HEK293 (cell line): ENCODE measurements at regions not wholly inside any gene's neighbourhood (a gene's known extent, or its start where the extent isn't known, plus 50 kb on each side); places are given as distances from the start of the nearest gene placed in this dataset.
A peak's percentile ranks its signal among the peaks of the same experiment; 100 is the strongest.

Experiments
- CTCF ChIA-PET: fragments of 350-600 bp; formaldehyde crosslinking; extraction: SDS; loops from one replicate; lab custom pipeline; 2021; ENCODE audit warnings: antibody characterized with exemption; lab: Yijun Ruan, JAX
- POLR2A ChIA-PET: fragments of 300-600 bp; formaldehyde crosslinking; extraction: SDS; loops from one replicate; lab custom pipeline; 2020; ENCODE audit warnings: antibody characterized with exemption, inconsistent platforms; lab: Yijun Ruan, JAX
- H3K27ac ChIP-seq: fragments of 200-500 bp; sonication (Bioruptor generic); 2 replicates; pipeline ENCODE4 v1.5.1; 2014; ENCODE audit warnings: low read depth, low read length, control low read depth, inconsistent platforms; ENCODE audit errors: extremely low read depth
- H3K36me3 ChIP-seq, 2 experiments: fragments of 200-500 bp in 1 of 2; sonication (Bioruptor generic) in 1 of 2; 1 replicate in 1 of 2; 2 replicates in 1 of 2; pipeline ENCODE4 v1.5.1; 2014 to 2017; ENCODE audit warnings: inconsistent platforms in 2 of 2, low read length in 2 of 2; ENCODE audit not compliant: control insufficient read depth in 2 of 2, insufficient read depth in 1 of 2
- H3K4me1 ChIP-seq: fragments of 200-500 bp; sonication (Bioruptor generic); 2 replicates; pipeline ENCODE4 v1.5.1; 2014; ENCODE audit warnings: mild to moderate bottlenecking, low read length, inconsistent platforms; ENCODE audit not compliant: control insufficient read depth, insufficient read depth
- H3K4me3 ChIP-seq: 2 replicates; pipeline ENCODE4 v1.5.1; 2011; ENCODE audit warnings: low read depth, mild to moderate bottlenecking, control low read depth, low read length, moderate library complexity
- H3K9me3 ChIP-seq: fragments of 200-500 bp; sonication (Bioruptor generic); 2 replicates; pipeline ENCODE4 v1.5.1; 2014; ENCODE audit warnings: low read depth, low read length, inconsistent platforms; ENCODE audit not compliant: control insufficient read depth, insufficient read depth
- RBAK ChIP-seq: fragments of 450-650 bp; formaldehyde crosslinking; IDR thresholded peaks from 2 replicates; pipeline ENCODE4 v1.5.1; 2016; ENCODE audit warnings: missing biosample characterization, missing genetic modification characterization
- REPIN1 ChIP-seq: fragments of 450-650 bp; formaldehyde crosslinking; IDR thresholded peaks from 2 replicates; pipeline ENCODE4 v1.5.1; 2017; ENCODE audit warnings: missing biosample characterization, missing genetic modification characterization, low read depth
- ZNF146 ChIP-seq: fragments of 450-650 bp; formaldehyde crosslinking; IDR thresholded peaks from 2 replicates; pipeline ENCODE4 v1.5.1; 2016; ENCODE audit warnings: missing biosample characterization, missing genetic modification characterization
- ZNF174 ChIP-seq: fragments of 450-650 bp; formaldehyde crosslinking; IDR thresholded peaks from 2 replicates; pipeline ENCODE4 v1.5.0; 2017; ENCODE audit warnings: missing biosample characterization, mild to moderate bottlenecking, missing genetic modification characterization
- ZNF18 ChIP-seq: fragments of 450-650 bp; formaldehyde crosslinking; IDR thresholded peaks from 2 replicates; pipeline ENCODE4 v1.5.1; 2016; ENCODE audit warnings: missing biosample characterization, missing genetic modification characterization
- ZNF211 ChIP-seq: fragments of 450-650 bp; formaldehyde crosslinking; IDR thresholded peaks from 2 replicates; pipeline ENCODE4 v1.5.1; 2016; ENCODE audit warnings: low read depth, missing biosample characterization, missing genetic modification characterization
- ZNF280C ChIP-seq: fragments of 450-650 bp; formaldehyde crosslinking; IDR thresholded peaks from 2 replicates; pipeline ENCODE4 v1.5.1; 2016; ENCODE audit warnings: missing biosample characterization, missing genetic modification characterization
- ZNF324 ChIP-seq: fragments of 450-650 bp; formaldehyde crosslinking; IDR thresholded peaks from 2 replicates; pipeline ENCODE4 v1.5.1; 2016; ENCODE audit warnings: missing biosample characterization, missing genetic modification characterization
- ZNF362 ChIP-seq: fragments of 450-650 bp; formaldehyde crosslinking; IDR thresholded peaks from 2 replicates; pipeline ENCODE4 v1.5.1; 2016; ENCODE audit warnings: missing biosample characterization, missing genetic modification characterization
- ZNF449 ChIP-seq: fragments of 450-650 bp; formaldehyde crosslinking; IDR thresholded peaks from 2 replicates; pipeline ENCODE4 v1.5.1; 2017; ENCODE audit warnings: missing biosample characterization, mild to moderate bottlenecking, missing genetic modification characterization, moderate library complexity
- ZNF560 ChIP-seq: fragments of 450-650 bp; formaldehyde crosslinking; IDR thresholded peaks from 2 replicates; pipeline ENCODE4 v1.5.1; 2017; ENCODE audit warnings: missing biosample characterization, missing genetic modification characterization, borderline replicate concordance
- ZNF629 ChIP-seq: fragments of 450-650 bp; formaldehyde crosslinking; IDR thresholded peaks from 2 replicates; pipeline ENCODE4 v1.5.1; 2017; ENCODE audit warnings: missing biosample characterization, missing genetic modification characterization
- ZNF639 ChIP-seq: fragments of 450-650 bp; formaldehyde crosslinking; IDR thresholded peaks from 2 replicates; pipeline ENCODE4 v1.5.1; 2016; ENCODE audit warnings: missing biosample characterization, missing genetic modification characterization
- ZNF645 ChIP-seq: fragments of 450-650 bp; formaldehyde crosslinking; IDR thresholded peaks from 2 replicates; pipeline ENCODE4; 2016; ENCODE audit warnings: missing biosample characterization, missing genetic modification characterization
- ZNF777 ChIP-seq: fragments of 450-650 bp; formaldehyde crosslinking; IDR thresholded peaks from 2 replicates; pipeline ENCODE4 v1.5.1; 2017; ENCODE audit warnings: missing biosample characterization, missing genetic modification characterization, borderline replicate concordance
- ZNF830 ChIP-seq: fragments of 450-650 bp; IDR thresholded peaks from 2 replicates; pipeline ENCODE4 v1.5.0; 2018; ENCODE audit warnings: missing biosample characterization, missing genetic modification characterization, low read depth, mild to moderate bottlenecking, moderate library complexity
- ZSCAN16 ChIP-seq: fragments of 450-650 bp; formaldehyde crosslinking; IDR thresholded peaks from 2 replicates; pipeline ENCODE4 v1.5.1; 2016; ENCODE audit warnings: missing biosample characterization, missing genetic modification characterization
- ZSCAN4 ChIP-seq: fragments of 450-650 bp; formaldehyde crosslinking; IDR thresholded peaks from 2 replicates; pipeline ENCODE4 v1.5.1; 2017; ENCODE audit warnings: missing biosample characterization, missing genetic modification characterization

- POLR2A ChIA-PET = no interaction called here
- H3K36me3 ChIP-seq = no peaks in the 10 kb centered on the region
- TF ChIP-seq ZNF629 (tag by site-specific recombination) = no peak
- TF ChIP-seq ZNF324 (tag by site-specific recombination) = no peak
- no peak for TF ChIP-seq ZNF146 (tag by site-specific recombination)
- TF ChIP-seq ZNF211 (tag by site-specific recombination) = no peak
- no peak for TF ChIP-seq ZNF280C (tag by site-specific recombination)
- no peak for TF ChIP-seq ZNF645 (tag by site-specific recombination)
- TF ChIP-seq ZNF449 (tag by site-specific recombination) = no peak
- TF ChIP-seq ZNF174 (tag by site-specific recombination) = no peak
- no peak for TF ChIP-seq ZNF639 (tag by site-specific recombination)
- TF ChIP-seq ZNF830 = no peak
- TF ChIP-seq RBAK (tag by site-specific recombination) = no peak
- TF ChIP-seq, all 188 proteins: peak for 0
- no peak overlapping the region for H3K4me3 ChIP-seq
- no peak overlapping the region for H3K27ac ChIP-seq
- no peaks in the 10 kb centered on the region for H3K9me3 ChIP-seq
- CTCF ChIA-PET = interaction anchor here (0.6 kb wide), 2 partner anchors 103 to 292 kb away, joined by 3 read pairs; no protein-coding TSS in a partner anchor
- no peaks in the 10 kb centered on the region for H3K4me1 ChIP-seq
These were observed 362.4 kb downstream of the MIAT start for GRCh38 chr22:27019827-27020226.

- CTCF ChIA-PET = no interaction called here
- Histone ChIP-seq H3K4me3 (no peak overlapping the region), H3K4me1 (no peaks in the 10 kb centered on the region), H3K36me3 (no peaks in the 10 kb centered on the region), H3K27ac (no peak overlapping the region), H3K9me3 (no peaks in the 10 kb centered on the region)
- POLR2A ChIA-PET = no interaction called here
- TF ChIP-seq REPIN1 (tag by site-specific recombination) (no peak), ZNF560 (tag by site-specific recombination) (no peak), ZNF777 (tag by site-specific recombination) (no peak), ZNF18 (tag by site-specific recombination) (no peak), ZNF174 (tag by site-specific recombination) (no peak), ZNF362 (tag by site-specific recombination) (no peak), ZSCAN4 (tag by site-specific recombination) (peak; percentile 44; the same call in 1 of the 2 replicates), ZSCAN16 (no peak)
These were observed 365.0 kb downstream of the MIAT start for GRCh38 chr22:27022274-27022895.
